SK-N-SH (cell line): ENCODE measurements at regions not wholly inside any gene's neighbourhood (a gene's known extent, or its start where the extent isn't known, plus 50 kb on each side); places are given as distances from the start of the nearest gene placed in this dataset.

Source experiments
- CTCF ChIA-PET: fragments of 300-600, 350-600 bp; formaldehyde crosslinking; extraction: SDS; loops from one replicate; lab custom pipeline; 2021; lab: Yijun Ruan, JAX
- POLR2A ChIA-PET: fragments of 350-600 bp; sonication (Branson Sonifier 250); formaldehyde crosslinking; extraction: SDS; loops from one replicate; lab custom pipeline; 2020; ENCODE audit warnings: antibody characterized with exemption, inconsistent platforms; lab: Yijun Ruan, JAX
- DNase-seq: peaks from one replicate; pipeline ENCODE4 v3.0.0; 2012
- H2AFZ ChIP-seq: fragments of 200-600 bp; sonication (generic); 2 replicates; pipeline ENCODE4 v1.8.1; 2016; ENCODE audit warnings: antibody characterized with exemption, mild to moderate bottlenecking, low read depth
- H3F3A ChIP-seq: fragments of 200-600 bp; sonication (generic); replicated peaks from 2 replicates; pipeline ENCODE3; 2016; ENCODE audit warnings: antibody characterized with exemption, mild to moderate bottlenecking; ENCODE audit not compliant: insufficient read depth
- H3K27ac ChIP-seq, 2 experiments: fragments of 200-500 bp in 1 of 2; fragments of 200-600 bp in 1 of 2; sonication (Bioruptor generic) in 1 of 2; sonication (generic), shearing (Covaris generic) in 1 of 2; 2 replicates each; pipeline versions ENCODE4 v1.5.1 to v1.6.1; 2014 to 2016; ENCODE audit warnings: low read depth in 2 of 2, inconsistent platforms in 1 of 2, low read length in 1 of 2, mild to moderate bottlenecking in 1 of 2, mixed read lengths in 1 of 2
- H3K27me3 ChIP-seq: fragments of 200-600 bp; sonication (generic), shearing (Covaris generic); 2 replicates; pipeline ENCODE4 v1.6.1; 2016; ENCODE audit warnings: mixed run types; ENCODE audit not compliant: insufficient read depth
- H3K36me3 ChIP-seq, 2 experiments: fragments of 200-500 bp in 1 of 2; fragments of 200-600 bp in 1 of 2; sonication (Bioruptor generic) in 1 of 2; sonication (generic) in 1 of 2; replicated peaks in 1 of 2; 2 replicates each; pipeline versions ENCODE3 to v1.5.1; 2014 to 2016; ENCODE audit warnings: low read length in 1 of 2, mild to moderate bottlenecking in 1 of 2; ENCODE audit not compliant: insufficient read depth in 2 of 2, control insufficient read depth in 1 of 2
- H3K4me1 ChIP-seq, 2 experiments: fragments of 200-500 bp in 1 of 2; fragments of 200-600 bp in 1 of 2; sonication (Bioruptor generic) in 1 of 2; sonication (generic), shearing (Covaris generic) in 1 of 2; 2 replicates each; pipeline versions ENCODE4 v1.5.1 to v1.6.1; 2014 to 2016; ENCODE audit warnings: low read depth in 1 of 2, low read length in 1 of 2, mixed run types in 1 of 2; ENCODE audit not compliant: insufficient read depth in 2 of 2, control insufficient read depth in 1 of 2
- H3K4me2 ChIP-seq: fragments of 200-600 bp; sonication (generic), shearing (Covaris generic); 2 replicates; pipeline ENCODE4 v1.6.1; 2017; ENCODE audit warnings: mixed run types
- H3K4me3 ChIP-seq, 2 experiments: fragments of 200-500 bp in 1 of 2; fragments of 200-600 bp in 1 of 2; sonication (Bioruptor generic) in 1 of 2; sonication (generic), shearing (Covaris generic) in 1 of 2; 2 replicates each; pipeline versions ENCODE4 v1.5.1 to v1.8.1; 2014 to 2016; ENCODE audit warnings: low read depth in 2 of 2, inconsistent platforms in 1 of 2, low read length in 1 of 2, mild to moderate bottlenecking in 1 of 2, mixed read lengths in 1 of 2, moderate library complexity in 1 of 2
- H3K79me2 ChIP-seq: fragments of 200-600 bp; sonication (generic); 2 replicates; pipeline ENCODE4 v1.8.1; 2017; ENCODE audit warnings: mild to moderate bottlenecking; ENCODE audit not compliant: insufficient read depth
- H3K9ac ChIP-seq: fragments of 200-600 bp; sonication (generic); 2 replicates; pipeline ENCODE4 v1.6.1; 2017; ENCODE audit warnings: mixed run types
- H3K9me2 ChIP-seq: fragments of 200-600 bp; sonication (generic); 2 replicates; pipeline ENCODE4 v1.6.1; 2017; ENCODE audit warnings: mixed run types
- H3K9me3 ChIP-seq: fragments of 200-600 bp; sonication (generic); 2 replicates; pipeline ENCODE4 v1.6.1; 2017; ENCODE audit warnings: mixed run types, mild to moderate bottlenecking, moderate library complexity
- H4K20me1 ChIP-seq: fragments of 200-600 bp; sonication (generic); 2 replicates; pipeline ENCODE4 v1.6.1; 2017; ENCODE audit warnings: mild to moderate bottlenecking, mixed run types; ENCODE audit not compliant: insufficient read depth
- CTCF ChIP-seq: fragments of 200-600 bp; sonication (generic); IDR thresholded peaks from 2 replicates; pipeline ENCODE4 v1.6.1; 2017; ENCODE audit warnings: antibody characterized with exemption, mild to moderate bottlenecking, moderate library complexity
- FOXJ3 ChIP-seq: sonication (generic); formaldehyde crosslinking; IDR thresholded peaks from 2 replicates; pipeline ENCODE4 v1.5.1; 2020; ENCODE audit warnings: mild to moderate bottlenecking, missing genetic modification reagents
- FOXM1 ChIP-seq: IDR thresholded peaks from 2 replicates; pipeline ENCODE4 v1.4.0; 2012; ENCODE audit warnings: low read depth, mild to moderate bottlenecking
- GATA2 ChIP-seq: sonication (generic); formaldehyde crosslinking; IDR thresholded peaks from 2 replicates; pipeline ENCODE4 v1.5.0; 2020; ENCODE audit warnings: mild to moderate bottlenecking, missing genetic modification reagents
- MAX ChIP-seq: IDR thresholded peaks from 2 replicates; pipeline ENCODE4 v1.4.0; 2012; ENCODE audit warnings: low read depth
- MXI1 ChIP-seq: IDR thresholded peaks from 2 replicates; pipeline ENCODE4 v1.6.1; 2012; ENCODE audit warnings: mild to moderate bottlenecking, low read depth, low read length, improper control_type of control experiment
- NFIC ChIP-seq: IDR thresholded peaks from 2 replicates; pipeline ENCODE4 v1.4.0; 2012; ENCODE audit warnings: borderline replicate concordance
- PBX3 ChIP-seq: IDR thresholded peaks from 2 replicates; pipeline ENCODE4; 2012
- RCOR1 ChIP-seq: fragments of 150-350 bp; IDR thresholded peaks from 2 replicates; pipeline ENCODE4 v1.6.1; 2017; ENCODE audit warnings: antibody characterized with exemption, low read length
- RFX5 ChIP-seq: IDR thresholded peaks from 2 replicates; pipeline ENCODE4 v1.6.1; 2012; ENCODE audit warnings: mild to moderate bottlenecking, improper control_type of control experiment, low read length
- RXRA ChIP-seq: IDR thresholded peaks from 2 replicates; pipeline ENCODE4 v1.4.0; 2012; ENCODE audit warnings: low read depth, mild to moderate bottlenecking, borderline replicate concordance
- SMC3 ChIP-seq: IDR thresholded peaks from 2 replicates; pipeline ENCODE4 v1.6.1; 2012; ENCODE audit warnings: low read depth, low read length, improper control_type of control experiment
- TCF12 ChIP-seq: IDR thresholded peaks from 2 replicates; pipeline ENCODE4 v1.4.0; 2012
- TEAD4 ChIP-seq: IDR thresholded peaks from 2 replicates; pipeline ENCODE4 v1.4.0; 2012; ENCODE audit warnings: mild to moderate bottlenecking, borderline replicate concordance; ENCODE audit not compliant: insufficient read depth
- ZBTB33 ChIP-seq: IDR thresholded peaks from 2 replicates; pipeline ENCODE4 v1.4.0; 2012; ENCODE audit warnings: low read depth, borderline replicate concordance
- WGBS: methylation state at CpG from one replicate; pipeline ENCODE4 v1.1.6; 2017; ENCODE audit warnings: low lambda C conversion rate; 5-methylcytosine and 5-hydroxymethylcytosine counted together

GRCh38 chr3:59675495-59675894 lies 625.7 kb upstream of the CFAP20DC start:
- no peaks in the 10 kb centered on the region for H3K9me2 ChIP-seq
- no peaks in the 10 kb centered on the region for H3K36me3 ChIP-seq
- no peak overlapping the region for H3K27ac ChIP-seq
- no peaks in the 10 kb centered on the region for H3F3A ChIP-seq
- no peak overlapping the region for H3K4me3 ChIP-seq
- H3K27me3 ChIP-seq: no peaks in the 10 kb centered on the region
- H2AFZ ChIP-seq: no peak overlapping the region
- H3K9ac ChIP-seq: no peak overlapping the region
- DNase-seq: no peak
- H3K4me1 ChIP-seq: no peaks in the 10 kb centered on the region
- H3K4me2 ChIP-seq: no peak overlapping the region
- no peaks in the 10 kb centered on the region for H3K79me2 ChIP-seq
- ChIA-PET POLR2A (interaction anchor here (0.5 kb wide), 1 partner anchor 16 kb away, joined by 9 read pairs; no protein-coding TSS in a partner anchor), CTCF (no interaction called here)
- no peaks in the 10 kb centered on the region for H4K20me1 ChIP-seq
- H3K9me3 ChIP-seq: no peaks in the 10 kb centered on the region
- TF ChIP-seq TCF12: no peak
- TF ChIP-seq RFX5: no peak
- no peak for TF ChIP-seq NFIC
- no peak for TF ChIP-seq FOXM1
- no peak for TF ChIP-seq MAX
- TF ChIP-seq PBX3: no peak
- TF ChIP-seq SMC3: no peak
- TF ChIP-seq GATA2 (CRISPR knock-in tag): no peak
- TF ChIP-seq ZBTB33: no peak
- TF ChIP-seq MXI1: no peak
- no peak for TF ChIP-seq TEAD4
- 53% methylated on average over 2 of the region's 2 CpGs for WGBS

- WGBS: 60% methylated on average over 2 of the region's 2 CpGs
- Histone ChIP-seq H3K9me3 (no peaks in the 10 kb centered on the region), H3K79me2 (no peaks in the 10 kb centered on the region), H3K4me3 (no peak overlapping the region), H3K9me2 (no peaks in the 10 kb centered on the region), H3K27me3 (no peaks in the 10 kb centered on the region), H2AFZ (no peak overlapping the region), H3F3A (no peaks in the 10 kb centered on the region), H4K20me1 (no peaks in the 10 kb centered on the region), H3K9ac (no peak overlapping the region), H3K4me1 (no peaks in the 10 kb centered on the region; a peak in 1 of 4 replicates), H3K36me3 (no peaks in the 10 kb centered on the region), H3K4me2 (no peak overlapping the region), H3K27ac (no peak overlapping the region)
- no peak for DNase-seq
- ChIA-PET POLR2A (no interaction called here), CTCF (interaction anchor here (0.6 kb wide), 1 partner anchor 1513 kb away, joined by 3 read pairs; no protein-coding TSS in a partner anchor)
- TF ChIP-seq FOXJ3 (no peak), TEAD4 (no peak), RXRA (no peak), SMC3 (no peak), CTCF (no peak), RCOR1 (no peak)
Observed at GRCh38 chr3:59663076-59663850, 613.4 kb upstream of the CFAP20DC start.
